Gastroesophageal sphincter (tissue), 3 donors: ENCODE measurements at regions not wholly inside any gene's neighbourhood (a gene's known extent, or its start where the extent isn't known, plus 50 kb on each side); places are given as distances from the start of the nearest gene placed in this dataset.

Source experiments
- EP300 ChIP-seq: sonication (generic); formaldehyde crosslinking; IDR thresholded peaks from one replicate; pipeline ENCODE4 v1.6.1; 2017; ENCODE audit warnings: antibody characterized with exemption, mild to moderate bottlenecking
- POLR2A ChIP-seq, 2 donors: fragments of 450-650 bp; IDR thresholded peaks; one replicate each; pipeline ENCODE4 v1.6.1; 2017; ENCODE audit warnings: antibody characterized with exemption in 2 of 2, mild to moderate bottlenecking in 2 of 2, moderate library complexity in 1 of 2
- POLR2AphosphoS5 ChIP-seq: sonication (generic); formaldehyde crosslinking; IDR thresholded peaks from one replicate; pipeline ENCODE4 v1.6.1; 2017; ENCODE audit warnings: antibody characterized with exemption
- TF ChIP-seq, protein P1 (sequence below), 4 experiments: fragments of 200-600 bp in 2 of 4; fragments of 450-650 bp in 2 of 4; sonication (generic) in 1 of 4; IDR thresholded peaks; one replicate each; pipeline ENCODE4 v1.5.1; 2017 to 2019; ENCODE audit warnings: antibody characterized with exemption in 4 of 4, mild to moderate bottlenecking in 2 of 4, moderate library complexity in 2 of 4

DNA sequence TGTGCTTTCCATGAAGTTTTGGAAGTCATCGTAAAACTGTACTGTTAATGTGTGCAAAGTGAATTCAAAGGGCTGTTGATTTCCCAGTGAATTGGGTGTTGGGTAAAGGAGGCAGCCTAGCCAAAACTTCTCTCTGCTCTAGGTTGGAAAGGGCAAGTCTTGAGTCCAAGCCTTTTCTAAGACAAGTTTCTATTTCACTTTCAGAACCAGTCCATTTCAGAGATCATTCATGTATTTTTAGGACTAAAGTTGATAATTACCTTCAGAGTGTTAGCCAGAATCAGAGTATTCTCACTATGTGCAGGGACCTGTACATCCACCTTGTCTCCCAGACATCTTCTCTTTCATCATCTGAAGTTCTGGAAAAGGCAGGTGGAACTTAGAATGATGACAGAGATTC lies 636.1 kb upstream of the KLHL29 start:
- TF ChIP-seq, protein P1, sequence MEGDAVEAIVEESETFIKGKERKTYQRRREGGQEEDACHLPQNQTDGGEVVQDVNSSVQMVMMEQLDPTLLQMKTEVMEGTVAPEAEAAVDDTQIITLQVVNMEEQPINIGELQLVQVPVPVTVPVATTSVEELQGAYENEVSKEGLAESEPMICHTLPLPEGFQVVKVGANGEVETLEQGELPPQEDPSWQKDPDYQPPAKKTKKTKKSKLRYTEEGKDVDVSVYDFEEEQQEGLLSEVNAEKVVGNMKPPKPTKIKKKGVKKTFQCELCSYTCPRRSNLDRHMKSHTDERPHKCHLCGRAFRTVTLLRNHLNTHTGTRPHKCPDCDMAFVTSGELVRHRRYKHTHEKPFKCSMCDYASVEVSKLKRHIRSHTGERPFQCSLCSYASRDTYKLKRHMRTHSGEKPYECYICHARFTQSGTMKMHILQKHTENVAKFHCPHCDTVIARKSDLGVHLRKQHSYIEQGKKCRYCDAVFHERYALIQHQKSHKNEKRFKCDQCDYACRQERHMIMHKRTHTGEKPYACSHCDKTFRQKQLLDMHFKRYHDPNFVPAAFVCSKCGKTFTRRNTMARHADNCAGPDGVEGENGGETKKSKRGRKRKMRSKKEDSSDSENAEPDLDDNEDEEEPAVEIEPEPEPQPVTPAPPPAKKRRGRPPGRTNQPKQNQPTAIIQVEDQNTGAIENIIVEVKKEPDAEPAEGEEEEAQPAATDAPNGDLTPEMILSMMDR (IDR thresholded peaks at IDR 0.05) = no peak
- no peak for TF ChIP-seq POLR2AphosphoS5
- no peak for TF ChIP-seq POLR2A (IDR thresholded peaks at IDR 0.05)
- TF ChIP-seq EP300 = no peak
